AG04450 (cell line): ENCODE measurements at regions not wholly inside any gene's neighbourhood (a gene's known extent, or its start where the extent isn't known, plus 50 kb on each side); places are given as distances from the start of the nearest gene placed in this dataset.

Experiments used
- CTCF ChIA-PET: fragments of 300-600, 350-600 bp; formaldehyde crosslinking; extraction: SDS; loops from one replicate; lab custom pipeline; 2022; ENCODE audit warnings: antibody characterized with exemption, inconsistent platforms; lab: Charles Lee
- POLR2A ChIA-PET: fragments of 350-600 bp; formaldehyde crosslinking; extraction: SDS; loops from one replicate; lab custom pipeline; 2021; ENCODE audit warnings: antibody characterized with exemption, inconsistent platforms; lab: Yijun Ruan, JAX
- DNase-seq: peaks from one replicate; pipeline ENCODE4 v3.0.0-alpha.2; 2011; ENCODE audit warnings: low read depth, low spot score
- H3K27ac ChIP-seq: one replicate; pipeline ENCODE4 v1.5.1; 2012; ENCODE audit warnings: low read depth, low read length, control low read depth
- H3K27me3 ChIP-seq: one replicate; pipeline ENCODE4 v1.6.0; 2012; ENCODE audit warnings: low read length; ENCODE audit not compliant: control insufficient read depth, insufficient read depth
- H3K4me3 ChIP-seq: 2 replicates; pipeline ENCODE4 v1.5.1; 2011; ENCODE audit warnings: mild to moderate bottlenecking, low read depth, low read length, control low read depth
- H3K9me3 ChIP-seq: 2 replicates; pipeline ENCODE4 v1.5.1; 2012; ENCODE audit warnings: low read length; ENCODE audit not compliant: control insufficient read depth, insufficient read depth
- CTCF ChIP-seq: IDR thresholded peaks from 2 replicates; pipeline ENCODE4 v1.5.1; 2011; ENCODE audit warnings: low read depth, low read length, control low read depth, inconsistent platforms

GRCh38 chr13:106098778-106099177 lies 436.7 kb downstream of the EFNB2 start:
- no peak overlapping the region for H3K4me3 ChIP-seq
- ChIA-PET POLR2A (no interaction called here), CTCF (no interaction called here)
- H3K27me3 ChIP-seq = no peaks in the 10 kb centered on the region
- no peaks in the 10 kb centered on the region; the same call in 1 of the 2 replicates for H3K9me3 ChIP-seq
- TF ChIP-seq CTCF = no peak
- H3K27ac ChIP-seq = no peak overlapping the region
- no peak for DNase-seq

- POLR2A ChIA-PET = no interaction called here
- H3K9me3 ChIP-seq = no peaks in the 10 kb centered on the region
- TF ChIP-seq CTCF = no peak
- H3K27me3 ChIP-seq = no peaks in the 10 kb centered on the region
- no peak overlapping the region for H3K4me3 ChIP-seq
- CTCF ChIA-PET = no interaction called here
- DNase-seq = no peak
- no peak overlapping the region for H3K27ac ChIP-seq
Observed at GRCh38 chr13:106096661-106097092, 438.8 kb downstream of the EFNB2 start.

- ChIA-PET POLR2A (no interaction called here), CTCF (no interaction called here)
- no peaks in the 10 kb centered on the region for H3K27me3 ChIP-seq
- H3K4me3 ChIP-seq = no peak overlapping the region
- no peaks in the 10 kb centered on the region for H3K9me3 ChIP-seq
- TF ChIP-seq CTCF = no peak
- no peak overlapping the region for H3K27ac ChIP-seq
- no peak for DNase-seq
Observed at GRCh38 chr13:106095919-106096318, 439.5 kb downstream of the EFNB2 start.

- ChIA-PET POLR2A (no interaction called here), CTCF (no interaction called here)
- Histone ChIP-seq H3K27ac (no peak overlapping the region), H3K9me3 (no peaks in the 10 kb centered on the region), H3K4me3 (no peak overlapping the region), H3K27me3 (no peaks in the 10 kb centered on the region)
- no peak for DNase-seq
- no peak for TF ChIP-seq CTCF
Observed at GRCh38 chr13:106095406-106095805, 440.1 kb downstream of the EFNB2 start.

GRCh38 chr13:106090001-106090400 lies 445.5 kb downstream of the EFNB2 start:
- H3K4me3 ChIP-seq = no peak overlapping the region
- no peak overlapping the region for H3K27ac ChIP-seq
- no peak for TF ChIP-seq CTCF
- H3K27me3 ChIP-seq = no peaks in the 10 kb centered on the region
- POLR2A ChIA-PET = no interaction called here
- no peak for DNase-seq
- CTCF ChIA-PET = no interaction called here
- H3K9me3 ChIP-seq = no peaks in the 10 kb centered on the region
